NT2/D1 (cell line): ENCODE measurements at regions not wholly inside any gene's neighbourhood (a gene's known extent, or its start where the extent isn't known, plus 50 kb on each side); places are given as distances from the start of the nearest gene placed in this dataset.

Experiments
- DNase-seq: peaks from one replicate; pipeline ENCODE4 v3.0.0-alpha.2; 2011; ENCODE audit warnings: low read depth, low spot score
- H3K27me3 ChIP-seq: 2 replicates; pipeline ENCODE4 v1.6.0; 2011; ENCODE audit warnings: mild to moderate bottlenecking; ENCODE audit not compliant: insufficient read length, insufficient read depth
- H3K36me3 ChIP-seq: 2 replicates; pipeline ENCODE4 v1.6.1; 2011; ENCODE audit warnings: mild to moderate bottlenecking, low read length, mixed read lengths; ENCODE audit not compliant: insufficient read depth, insufficient read length
- H3K4me1 ChIP-seq: 2 replicates; pipeline ENCODE4 v1.5.1; 2011; ENCODE audit not compliant: insufficient read depth, insufficient read length
- H3K4me3 ChIP-seq: 2 replicates; pipeline ENCODE4 v1.5.1; 2011; ENCODE audit warnings: low read depth; ENCODE audit not compliant: insufficient read length
- H3K9ac ChIP-seq: 2 replicates; pipeline ENCODE4 v1.6.0; 2011; ENCODE audit warnings: low read depth; ENCODE audit not compliant: insufficient read length
- H3K9me3 ChIP-seq: 2 replicates; pipeline ENCODE4 v1.5.1; 2011; ENCODE audit warnings: mild to moderate bottlenecking, low read length; ENCODE audit not compliant: insufficient read depth
- SUZ12 ChIP-seq: IDR thresholded peaks from 2 replicates; pipeline ENCODE4 v1.6.1; 2011; ENCODE audit not compliant: insufficient read length, insufficient read depth; ENCODE audit errors: extremely low read depth
- YY1 ChIP-seq: IDR thresholded peaks from 2 replicates; pipeline ENCODE4 v1.6.1; 2011; ENCODE audit not compliant: insufficient read length, insufficient read depth
- ZNF274 ChIP-seq: IDR thresholded peaks from 2 replicates; pipeline ENCODE4 v1.6.1; 2011; ENCODE audit warnings: mild to moderate bottlenecking, low read depth, low read length

DNA sequence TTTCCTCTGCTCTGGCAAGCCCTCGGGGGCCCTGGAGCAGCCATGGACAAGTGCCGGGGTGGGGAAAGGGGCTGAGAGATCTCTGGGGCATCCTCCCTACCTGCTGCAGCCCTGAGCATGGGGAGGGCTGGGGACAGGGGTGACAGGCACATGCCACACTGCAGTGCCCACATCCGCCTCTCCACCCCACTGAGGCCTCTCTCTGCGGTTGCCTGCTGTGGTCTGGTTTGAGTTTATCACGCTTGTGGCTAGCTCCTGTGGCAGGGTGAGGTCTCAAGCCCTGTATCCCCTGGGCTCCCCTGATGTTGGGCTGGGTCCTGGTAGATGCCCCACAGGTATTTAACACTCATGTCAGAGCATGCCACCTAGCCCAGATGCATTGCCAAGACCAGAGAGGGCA lies 52.9 kb upstream of the MLN start:
- no peaks in the 10 kb centered on the region for H3K27me3 ChIP-seq

DNA sequence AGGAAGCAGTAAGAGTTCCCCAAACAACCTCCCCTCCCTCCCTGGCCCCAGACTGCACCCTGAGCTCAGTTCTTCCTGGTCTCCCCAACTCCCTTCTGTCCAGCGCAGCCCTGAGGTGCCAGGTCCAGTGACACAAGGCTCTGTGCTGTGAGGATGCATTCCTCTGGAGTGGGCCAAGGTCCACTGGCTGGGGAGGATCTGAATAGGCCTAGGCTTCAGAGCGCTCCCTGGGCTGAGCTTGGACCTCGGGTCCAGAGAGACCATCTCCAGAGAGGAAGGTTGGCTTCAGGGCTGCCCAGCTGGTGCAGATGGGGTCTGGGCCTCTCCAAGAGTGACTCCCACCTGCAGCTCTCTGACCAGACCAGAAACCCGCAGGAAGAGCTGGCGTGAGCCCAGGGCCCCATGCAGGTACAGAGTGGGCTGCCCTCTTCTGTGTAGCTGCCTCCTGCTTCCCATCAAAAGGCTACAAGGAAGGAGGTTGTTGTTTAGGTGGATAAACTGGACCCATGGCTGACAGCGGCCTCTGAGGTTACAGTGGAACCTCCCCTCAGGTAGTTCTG lies 52.3 kb upstream of the MLN start:
- Histone ChIP-seq H3K9me3 (no peaks in the 10 kb centered on the region), H3K27me3 (no peaks in the 10 kb centered on the region), H3K4me1 (peaks cover 4% of the 10 kb centered on the region), H3K36me3 (no peaks in the 10 kb centered on the region), H3K4me3 (no peak overlapping the region), H3K9ac (no peak overlapping the region)
- TF ChIP-seq YY1 (no peak), SUZ12 (no peak), ZNF274 (no peak)
- no peak for DNase-seq

More for the DNA sequence above, 52.9 kb upstream of the MLN start:
- no peaks in the 10 kb centered on the region for H3K36me3 ChIP-seq
- H3K9me3 ChIP-seq: no peaks in the 10 kb centered on the region
- no peak for TF ChIP-seq SUZ12
- TF ChIP-seq YY1: no peak
- no peak for TF ChIP-seq ZNF274
- no peak for DNase-seq
- peaks cover 2% of the 10 kb centered on the region for H3K4me1 ChIP-seq
- H3K9ac ChIP-seq: no peak overlapping the region
- H3K4me3 ChIP-seq: no peak overlapping the region

DNA sequence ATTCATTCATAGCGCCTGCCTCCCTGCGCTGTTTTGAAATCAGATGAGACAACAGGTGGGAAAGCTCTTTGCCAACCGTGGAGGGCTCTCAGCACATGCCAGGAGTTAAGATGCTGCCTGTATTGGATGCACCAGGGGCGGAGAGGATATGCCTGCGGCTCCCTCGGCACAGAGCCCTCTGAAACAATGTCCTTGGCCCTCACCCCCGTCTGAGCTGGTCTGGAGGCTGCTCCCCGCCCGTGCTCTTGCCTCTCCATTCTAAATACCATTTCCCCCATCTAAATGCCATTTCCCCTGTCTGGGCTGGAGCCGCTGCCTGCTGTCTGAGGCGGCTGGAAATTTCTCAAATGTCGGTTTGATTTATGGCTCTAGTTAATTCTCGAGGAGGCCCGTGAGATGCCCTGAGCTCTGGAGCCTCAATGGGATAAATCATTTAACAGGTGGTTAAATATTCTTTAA lies 50.8 kb upstream of the MLN start:
- H3K36me3 ChIP-seq: no peaks in the 10 kb centered on the region
- no peak overlapping the region for H3K4me3 ChIP-seq
- H3K9ac ChIP-seq: no peak overlapping the region
- H3K4me1 ChIP-seq: peaks cover 8% of the 10 kb centered on the region
- no peaks in the 10 kb centered on the region for H3K27me3 ChIP-seq
- DNase-seq: no peak
- no peaks in the 10 kb centered on the region for H3K9me3 ChIP-seq
- TF ChIP-seq SUZ12: no peak
- TF ChIP-seq ZNF274: no peak
- no peak for TF ChIP-seq YY1

GRCh38 chr6:33853736-33854135 lies 49.9 kb upstream of the MLN start:
- Histone ChIP-seq H3K4me3 (no peak overlapping the region), H3K27me3 (no peaks in the 10 kb centered on the region), H3K9me3 (no peaks in the 10 kb centered on the region), H3K36me3 (no peaks in the 10 kb centered on the region), H3K9ac (no peak overlapping the region), H3K4me1 (peaks cover 8% of the 10 kb centered on the region)
- TF ChIP-seq ZNF274 (no peak), YY1 (no peak), SUZ12 (no peak)
- DNase-seq: no peak
